Inferior parietal cortex (tissue), 1 donor: ENCODE measurements at regions not wholly inside any gene's neighbourhood (a gene's known extent, or its start where the extent isn't known, plus 50 kb on each side); places are given as distances from the start of the nearest gene placed in this dataset.

Experiments used
- DNase-seq: peaks from one replicate; pipeline ENCODE4 v3.0.0-alpha.2; 2016; ENCODE audit errors: extremely low spot score

DNA sequence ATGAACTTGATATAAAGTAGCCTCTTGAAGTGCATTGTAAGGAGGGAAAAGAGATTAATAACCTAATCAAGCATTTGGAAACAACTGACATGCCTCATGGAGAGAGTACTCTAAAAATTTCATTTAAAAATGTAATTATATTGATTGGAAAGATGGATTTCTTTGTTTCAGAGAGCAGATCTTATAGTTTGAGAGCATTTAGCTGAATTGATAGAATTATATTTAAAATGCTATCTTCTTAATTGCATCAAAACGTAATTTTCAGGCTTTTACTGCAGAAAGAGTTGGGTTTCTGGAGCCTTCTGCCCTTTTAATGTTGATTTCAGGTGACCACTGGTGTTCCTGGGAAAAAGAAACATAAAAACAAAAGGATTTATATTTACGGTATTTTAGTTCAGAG lies 130.6 kb downstream of the EDN3 start:
- DNase-seq, result no peak

DNA sequence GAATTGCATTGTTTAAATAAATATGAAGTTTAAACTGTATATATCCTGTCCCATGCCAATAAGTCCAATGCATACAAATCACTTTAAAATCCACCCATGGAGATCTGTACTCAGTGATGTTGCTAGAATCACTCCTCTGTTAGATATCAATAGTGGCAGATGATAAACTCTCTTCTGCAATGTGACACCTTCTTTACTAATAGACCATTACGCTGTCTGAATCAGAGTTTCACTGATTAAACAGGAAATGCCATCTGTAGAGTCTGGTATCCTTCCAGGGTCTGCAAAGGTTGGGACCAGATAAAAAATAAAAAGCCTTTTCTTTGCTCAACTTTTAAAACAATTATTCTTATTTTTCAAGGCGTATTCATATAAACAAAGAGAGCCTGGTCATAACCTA lies 134.5 kb downstream of the EDN3 start:
- no peak for DNase-seq

DNA sequence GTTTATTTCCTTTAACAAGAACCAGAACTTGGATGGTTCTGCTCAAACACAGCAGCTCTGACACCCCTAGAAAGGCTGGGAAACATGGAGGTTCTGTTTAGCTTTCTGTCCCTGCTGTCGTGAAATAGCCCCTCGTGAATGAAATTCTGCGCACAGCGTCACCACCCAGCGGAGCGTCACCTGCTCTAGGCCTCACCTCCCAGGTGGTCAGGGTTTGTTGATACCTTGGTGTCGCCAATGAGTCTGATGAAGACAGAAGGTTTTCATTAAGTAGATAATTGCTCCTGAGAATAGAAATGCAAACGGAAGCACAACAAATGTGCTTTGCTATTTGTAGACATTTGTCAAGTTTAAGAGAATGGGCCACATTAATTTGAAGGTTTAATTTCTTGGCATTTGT lies 135.1 kb downstream of the EDN3 start:
- no peak for DNase-seq

DNA sequence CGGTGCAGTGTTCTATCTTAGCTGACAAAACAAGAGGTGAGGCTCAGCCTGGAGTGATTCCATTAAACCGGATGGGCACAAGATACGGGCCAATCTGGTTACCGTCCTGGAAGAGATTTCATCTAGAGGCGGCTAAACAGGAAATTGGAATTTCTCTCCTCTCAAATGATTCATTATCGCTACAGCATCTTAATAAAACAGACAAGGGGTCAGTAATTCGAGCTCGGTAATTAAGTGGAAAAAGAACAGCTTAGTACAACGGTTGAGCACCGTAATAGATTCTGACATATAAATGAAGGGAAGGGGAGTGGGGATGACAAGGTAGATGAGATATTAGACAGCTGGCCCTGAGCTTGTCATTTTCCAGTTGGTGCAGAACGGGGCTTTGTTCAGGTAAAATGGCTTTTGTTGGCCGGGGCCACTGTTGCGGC lies 137.2 kb downstream of the EDN3 start:
- DNase-seq, result no peak

DNA sequence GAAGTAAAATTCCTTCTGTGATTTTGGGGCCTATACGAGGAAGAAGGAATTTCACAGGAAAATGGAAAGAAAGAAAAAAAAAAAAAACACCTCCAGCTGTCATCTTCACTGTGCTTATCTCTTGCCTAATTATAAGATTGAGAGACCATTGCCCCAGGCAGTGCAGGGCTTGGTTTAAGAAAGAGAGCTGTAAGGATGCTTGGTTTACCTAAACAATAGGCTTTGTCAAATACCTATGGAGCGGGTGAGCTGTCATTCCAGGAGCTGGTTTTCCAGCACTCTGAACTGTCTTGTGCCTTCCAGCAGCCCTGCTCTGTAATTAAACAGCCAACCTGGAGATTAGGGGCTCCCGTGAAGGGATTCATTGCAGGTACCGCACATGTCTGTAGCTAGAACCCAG lies 137.8 kb downstream of the EDN3 start:
- no peak for DNase-seq

DNA sequence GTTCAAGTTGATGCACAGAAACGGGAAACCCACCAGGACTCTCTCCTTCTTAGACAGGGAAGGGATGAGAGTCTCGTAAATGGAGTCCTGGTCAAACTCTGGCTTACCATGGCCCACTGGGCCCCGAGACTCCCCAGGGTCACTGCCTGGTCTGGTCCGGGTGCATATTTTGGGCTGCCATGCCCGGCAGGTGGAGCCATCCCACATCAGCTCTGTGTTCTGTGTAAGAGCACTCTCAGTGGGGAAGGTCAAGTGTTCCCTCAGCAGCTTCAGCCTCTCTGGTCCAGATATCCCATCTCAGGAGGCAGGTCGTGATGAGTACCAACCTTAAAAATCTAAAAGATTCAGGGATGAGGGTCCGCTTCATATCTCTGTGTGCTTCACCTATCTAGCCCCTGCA lies 138.8 kb downstream of the EDN3 start:
- no peak for DNase-seq

DNA sequence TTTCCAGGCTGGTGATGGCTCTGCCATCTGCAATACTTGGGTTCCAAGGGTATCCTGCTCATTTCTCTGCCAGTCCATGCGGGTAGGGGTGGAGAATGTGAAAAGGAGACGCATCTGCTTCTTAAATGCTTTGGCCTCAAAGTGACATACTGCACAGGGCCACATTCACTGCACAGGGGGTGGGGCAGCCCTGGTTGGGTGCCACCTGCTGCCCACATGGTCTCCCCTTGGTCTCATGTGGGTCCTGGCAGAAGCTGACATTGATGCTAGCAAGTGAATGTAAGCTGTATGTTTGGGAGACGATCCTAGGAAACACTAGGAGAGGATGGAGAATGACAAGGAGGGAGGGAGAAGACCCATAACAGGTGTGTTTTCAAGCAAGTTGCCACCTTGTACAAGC lies 140.9 kb downstream of the EDN3 start:
- DNase-seq, result no peak

DNA sequence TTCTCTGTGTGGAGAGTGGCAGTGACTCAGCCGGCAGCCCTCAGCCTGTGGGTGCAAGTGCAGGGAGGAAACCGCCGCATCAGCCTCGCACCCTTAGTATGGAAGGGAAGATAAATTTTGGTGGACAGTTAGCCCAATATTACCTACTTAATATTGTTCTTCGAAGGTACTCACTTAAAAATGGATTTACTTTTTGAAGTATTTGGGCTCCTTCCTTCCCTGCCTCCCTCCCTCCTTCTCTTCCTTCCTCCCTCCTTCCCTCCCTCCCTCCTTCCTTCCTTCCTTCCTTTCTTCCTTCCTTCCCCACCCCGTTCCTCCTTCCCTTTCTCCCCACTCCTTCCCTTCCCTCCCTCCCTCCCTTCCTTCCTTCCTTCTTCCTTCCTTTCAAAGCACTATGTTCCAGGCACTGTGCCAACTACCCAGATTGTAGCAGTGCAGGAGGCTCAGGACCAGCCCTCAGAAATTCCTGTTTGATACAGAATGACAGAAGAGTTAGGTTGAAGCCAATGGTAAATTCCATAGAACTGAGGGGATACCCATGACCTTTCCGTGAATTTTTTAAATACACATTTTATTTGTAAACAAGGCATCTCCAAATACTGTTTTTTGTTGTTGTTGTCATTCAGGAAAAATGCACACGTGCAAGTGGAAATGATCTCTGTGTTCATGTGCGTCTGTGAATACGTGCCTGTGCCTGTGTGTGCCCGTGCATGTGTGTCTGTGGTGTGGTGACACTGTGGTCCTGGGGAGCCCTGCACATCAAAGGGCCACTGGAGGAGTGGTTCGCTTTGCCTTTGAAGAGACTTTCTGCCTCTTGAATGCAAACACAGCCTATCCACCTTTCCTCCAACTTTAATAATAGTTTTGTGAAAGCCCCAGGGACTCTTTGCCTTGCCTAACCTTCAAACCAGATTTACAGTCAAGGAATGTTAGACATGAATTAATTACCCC lies 141.7 kb downstream of the EDN3 start:
- DNase-seq, result no peak

DNA sequence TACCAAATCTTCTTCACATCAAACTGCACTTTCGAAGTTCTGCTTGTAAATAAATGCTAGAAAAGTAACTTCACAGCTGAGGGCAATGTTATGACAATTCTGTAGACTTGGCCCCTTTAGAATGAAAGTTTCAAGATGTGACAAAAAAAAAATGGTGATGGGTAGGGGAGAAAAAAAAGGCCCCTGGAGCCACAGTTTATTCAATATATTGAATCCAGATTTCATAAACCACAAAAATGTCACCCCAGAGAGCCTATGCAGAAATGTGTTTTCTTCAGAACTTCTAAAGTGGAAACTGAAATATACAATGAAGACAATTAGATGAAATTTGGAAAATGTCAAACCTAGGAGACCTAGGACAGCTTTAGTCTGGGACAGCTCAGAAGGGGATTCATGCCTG lies 143.1 kb downstream of the EDN3 start:
- no peak for DNase-seq

DNA sequence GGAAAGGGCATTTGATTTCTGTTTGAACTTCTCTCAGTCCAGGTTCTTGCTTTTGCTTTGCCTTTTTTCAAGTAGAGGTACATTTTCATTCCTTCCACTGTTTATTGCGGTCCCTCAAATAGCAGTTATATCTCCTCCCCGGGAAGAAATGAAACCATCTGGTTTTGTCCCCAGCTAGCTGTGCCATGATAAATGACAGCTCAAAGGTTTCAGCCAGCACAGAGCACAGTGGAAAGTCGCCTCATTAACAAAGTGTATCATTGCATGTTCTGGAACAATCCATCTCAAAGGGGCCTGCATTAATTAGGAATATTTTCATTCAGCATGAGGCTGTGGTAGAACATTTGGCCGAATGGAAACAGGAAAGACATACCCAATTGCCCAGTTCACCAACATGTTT lies 146.0 kb downstream of the EDN3 start:
- DNase-seq, result no peak

DNA sequence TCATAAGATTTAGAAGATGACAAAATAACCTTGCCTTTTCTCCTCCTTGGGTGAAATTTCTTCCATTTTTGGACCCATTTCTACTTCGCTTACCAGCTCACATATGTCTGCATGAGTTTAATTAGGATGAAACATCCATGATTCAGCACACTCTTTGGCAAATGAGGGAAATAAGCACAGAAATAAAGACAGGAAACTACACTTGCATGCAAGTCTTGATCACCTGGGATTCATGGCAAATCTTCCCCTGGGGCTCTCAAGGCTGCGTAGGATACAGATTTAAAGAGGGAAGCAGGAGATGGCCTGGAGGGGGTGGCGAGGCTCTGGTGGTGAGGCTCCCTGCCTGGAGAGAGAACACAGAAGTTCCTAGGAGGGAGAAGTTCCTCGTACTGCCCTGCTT lies 147.8 kb downstream of the EDN3 start:
- no peak for DNase-seq

DNA sequence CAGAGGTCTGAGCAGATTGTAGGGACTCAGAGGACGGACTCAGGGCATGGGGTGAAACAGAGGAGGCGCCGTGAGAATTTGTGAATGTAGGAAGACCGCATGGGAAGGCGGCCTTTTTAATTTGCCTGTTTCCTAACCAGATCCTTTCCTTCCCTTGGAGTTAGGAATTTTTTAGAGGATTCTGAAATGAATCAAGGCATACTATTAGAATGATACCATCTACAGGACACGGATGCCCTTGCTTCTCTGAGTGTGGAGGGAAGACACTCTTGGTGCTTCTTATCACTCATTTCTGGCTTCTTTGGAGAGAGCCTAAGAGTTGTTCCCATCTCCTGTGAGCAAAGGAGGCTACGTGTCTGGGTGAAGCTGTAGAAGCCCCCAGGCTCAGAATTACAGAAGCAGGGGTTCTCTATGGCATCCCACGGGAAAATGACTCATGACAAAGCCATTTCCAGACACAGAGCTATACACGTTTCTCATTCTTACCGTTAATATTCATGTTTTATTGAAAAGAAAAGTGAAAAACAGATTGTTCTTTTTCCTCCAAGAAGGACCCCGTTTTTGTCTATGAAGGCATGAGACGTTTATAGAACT lies 148.5 kb downstream of the EDN3 start:
- DNase-seq, result no peak

DNA sequence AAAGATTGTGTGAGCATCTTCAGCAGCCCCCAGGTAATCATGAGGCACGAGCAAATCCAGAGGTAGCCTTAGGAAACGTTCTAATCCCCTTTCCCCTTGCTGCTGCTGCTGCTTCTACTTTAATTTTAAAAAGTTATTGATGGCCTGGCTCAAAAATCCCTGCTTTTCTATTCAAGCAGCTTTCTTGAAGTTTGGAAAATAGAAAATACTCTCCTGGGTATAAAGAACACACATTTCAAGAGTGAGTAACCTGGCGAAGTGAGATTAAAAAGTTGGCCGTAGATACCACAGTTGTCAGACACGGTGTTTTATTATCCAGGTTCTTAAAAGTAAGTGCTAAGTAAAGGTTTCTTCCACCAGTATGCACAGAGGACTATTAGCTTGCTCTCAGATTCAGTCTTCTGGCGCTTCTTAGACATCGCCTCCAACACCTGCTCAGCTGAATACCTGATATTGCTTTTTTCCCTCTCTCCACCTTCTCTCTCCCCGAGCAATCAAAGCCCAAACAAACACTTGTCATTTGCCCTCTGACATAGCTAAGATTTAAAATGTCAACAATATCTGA lies 150.7 kb downstream of the EDN3 start:
- no peak for DNase-seq

DNA sequence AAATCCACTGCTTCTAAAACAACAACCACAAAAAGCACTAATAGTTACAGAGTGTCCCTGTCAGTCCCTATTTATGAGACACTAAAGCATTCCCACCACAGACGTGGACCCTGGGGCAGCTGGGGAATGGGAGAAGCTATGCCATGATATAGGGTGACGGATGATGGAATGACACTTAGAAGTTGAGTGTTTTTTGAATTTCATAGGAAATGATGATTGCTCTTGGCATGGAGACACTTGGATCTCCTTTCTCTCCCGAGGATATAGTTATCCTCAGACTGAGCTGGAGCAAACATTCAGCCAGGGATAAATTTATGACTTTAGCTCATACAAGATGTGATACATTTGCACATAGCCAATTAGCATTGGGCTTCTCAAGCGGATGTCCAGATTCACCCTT lies 151.2 kb downstream of the EDN3 start:
- no peak for DNase-seq

DNA sequence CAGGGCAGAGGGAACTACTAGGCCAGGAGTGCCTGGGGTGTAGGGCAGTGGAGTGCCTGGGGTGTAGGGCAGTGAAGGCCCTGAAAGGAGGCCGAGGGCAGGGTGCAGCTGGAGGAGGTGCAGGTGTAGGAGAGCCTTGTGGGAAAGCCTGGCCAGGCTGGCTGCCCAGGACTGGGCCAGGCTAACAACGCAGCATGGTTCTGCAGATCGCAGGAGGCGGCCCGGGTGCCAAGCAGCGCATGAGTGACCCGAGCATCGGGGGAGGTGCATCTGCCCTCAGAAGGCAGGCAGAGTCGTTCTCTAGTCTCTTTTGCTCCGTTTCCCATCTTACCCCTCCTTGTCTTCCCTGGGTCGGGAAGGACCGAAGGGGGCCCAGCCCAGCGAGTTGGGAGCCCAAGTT lies 151.5 kb upstream of the PHACTR3 start:
- no peak for DNase-seq

DNA sequence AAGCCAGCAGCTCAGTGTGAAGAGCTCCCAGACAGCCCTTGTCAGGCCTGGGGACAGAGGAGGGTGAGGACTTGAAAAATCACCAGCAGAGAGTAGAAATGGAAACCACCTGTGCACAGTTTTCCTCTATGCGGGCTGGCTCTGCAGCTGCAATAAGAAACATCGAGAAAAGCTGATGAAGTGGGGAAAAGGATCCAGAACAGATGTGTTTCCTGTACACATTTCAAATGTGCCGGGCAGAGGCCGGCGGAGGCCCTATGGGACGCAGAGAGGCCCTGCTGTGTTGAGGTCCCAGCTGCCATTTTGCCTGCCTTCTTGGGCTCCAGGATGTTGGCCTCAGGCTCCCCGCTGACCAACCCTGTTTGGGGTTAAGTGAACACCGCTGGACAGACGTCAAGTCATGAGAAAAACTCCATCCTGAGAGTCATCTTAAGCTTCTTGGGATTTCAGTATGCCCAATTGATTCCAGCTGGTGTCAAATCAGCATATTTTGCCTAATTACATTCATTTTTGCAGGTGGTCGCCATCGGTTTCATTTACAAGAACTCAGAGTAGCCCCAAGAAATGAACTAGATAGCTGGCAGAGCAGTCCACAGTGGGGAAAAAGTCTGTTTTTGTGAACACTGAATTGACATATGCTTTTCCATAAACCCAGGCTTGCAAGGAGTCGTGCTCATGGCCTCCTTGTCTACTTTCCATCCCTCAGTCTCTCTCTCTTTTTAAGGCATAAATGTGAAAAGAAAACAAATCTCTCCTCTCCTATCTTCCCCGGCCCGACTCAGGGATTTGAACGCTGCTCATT lies 150.4 kb upstream of the PHACTR3 start:
- DNase-seq, result no peak

DNA sequence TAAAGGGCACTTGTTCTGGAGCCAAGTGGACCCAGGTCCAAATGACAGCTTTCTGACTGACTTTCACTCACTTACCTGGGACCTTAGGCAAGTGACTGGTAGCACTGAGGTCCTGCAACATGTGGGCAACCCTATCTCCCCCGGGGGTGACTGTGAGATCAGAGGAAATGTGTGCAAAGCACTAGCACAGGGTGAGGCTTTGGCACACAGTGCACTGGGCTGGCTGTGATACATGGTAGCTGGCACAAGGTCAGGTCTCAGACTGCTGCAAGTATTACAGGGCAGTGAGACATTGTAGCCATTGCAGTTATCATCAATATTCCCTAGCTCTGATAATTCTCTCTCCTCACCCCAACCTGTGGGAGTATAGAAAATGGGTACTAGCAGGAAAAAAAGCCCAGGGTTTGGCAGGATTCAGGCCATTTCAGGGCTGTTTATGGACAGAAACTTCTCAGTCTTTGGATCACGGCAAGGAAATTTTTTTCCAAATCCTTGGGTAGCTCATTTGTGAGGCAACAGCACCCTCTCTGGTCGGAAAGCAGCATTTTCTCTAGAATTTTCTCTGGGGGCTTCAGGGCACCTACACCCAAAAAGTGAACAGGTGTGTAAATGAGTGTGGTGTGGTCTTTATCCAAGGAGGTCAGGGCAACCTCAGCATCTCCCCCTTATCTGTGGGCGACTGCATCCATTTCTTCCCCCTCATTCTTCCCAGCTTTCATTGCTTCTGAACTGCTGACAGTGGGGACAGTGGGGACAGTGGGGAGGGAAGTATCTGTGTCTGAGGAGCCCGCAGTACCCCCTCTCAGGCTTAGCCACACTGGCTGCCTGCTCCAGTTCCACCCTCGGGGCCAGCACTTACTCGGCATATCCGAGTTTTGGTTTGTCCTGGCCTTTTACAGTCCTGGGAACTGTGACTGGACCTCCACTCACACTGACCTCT lies 148.7 kb upstream of the PHACTR3 start:
- peak; percentile 64 for DNase-seq

DNA sequence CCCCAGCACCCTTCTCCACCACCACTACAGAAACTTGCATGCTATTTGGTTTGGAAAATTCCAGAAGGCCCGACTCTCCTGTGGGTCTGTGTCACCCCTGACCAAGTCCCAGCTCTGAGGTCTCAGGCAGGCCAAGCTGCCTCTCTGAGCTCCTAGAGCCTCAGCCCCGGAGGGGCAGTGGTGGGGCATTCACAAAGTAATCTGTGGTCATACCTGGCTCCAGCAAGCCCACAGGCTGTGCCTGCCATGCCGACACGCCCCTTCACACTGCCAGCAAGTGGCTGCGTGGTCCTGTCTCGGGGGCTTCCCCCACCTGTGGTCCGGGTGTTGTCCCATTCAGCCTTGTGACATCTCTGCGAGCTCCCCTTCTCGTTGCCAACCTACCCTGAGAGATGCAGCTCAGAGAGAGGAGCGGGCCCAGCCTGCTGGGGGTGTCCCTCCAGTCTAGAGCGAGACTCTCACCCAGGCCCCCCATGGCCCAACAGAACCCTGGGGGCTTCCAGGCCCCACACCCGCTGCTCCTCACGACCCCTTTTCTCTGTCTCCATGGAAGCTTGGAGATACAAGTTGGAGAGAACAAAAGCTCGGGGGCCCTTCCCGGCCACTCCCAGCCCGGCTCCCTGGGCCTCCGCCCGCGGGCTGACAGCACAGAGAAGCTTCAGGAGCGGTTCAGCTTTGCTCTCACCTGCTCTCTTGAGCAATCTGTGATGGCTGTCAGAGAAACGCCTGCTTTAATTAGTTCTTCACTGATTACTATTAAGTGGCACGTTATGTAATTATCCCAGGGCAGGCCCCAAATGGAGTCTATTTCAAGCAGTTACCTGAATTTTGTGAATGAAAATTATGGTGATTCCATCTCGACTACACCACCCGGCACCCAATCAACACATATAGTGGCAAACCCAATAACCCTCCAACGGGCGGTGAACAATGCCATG lies 147.7 kb upstream of the PHACTR3 start:
- DNase-seq, result no peak

DNA sequence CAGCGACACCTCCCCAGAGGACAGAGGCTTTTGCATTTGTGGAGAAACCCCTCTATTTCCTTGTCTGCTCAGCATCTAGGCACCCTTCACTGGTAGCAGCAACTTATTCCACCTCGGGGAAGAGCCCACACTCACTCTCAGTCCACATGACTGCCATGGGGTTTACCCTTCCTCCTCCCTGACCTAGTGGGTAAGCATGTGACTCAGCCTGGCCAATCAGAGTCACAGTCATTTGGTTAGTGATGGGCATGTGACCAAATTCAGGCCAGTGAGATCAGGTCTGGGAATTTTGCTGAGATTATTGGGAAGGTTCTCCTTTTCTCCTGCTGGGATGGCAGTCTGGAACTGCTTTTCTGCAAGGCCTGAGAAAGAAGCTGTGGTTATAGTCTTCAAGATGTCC lies 145.7 kb upstream of the PHACTR3 start:
- DNase-seq, result no peak

DNA sequence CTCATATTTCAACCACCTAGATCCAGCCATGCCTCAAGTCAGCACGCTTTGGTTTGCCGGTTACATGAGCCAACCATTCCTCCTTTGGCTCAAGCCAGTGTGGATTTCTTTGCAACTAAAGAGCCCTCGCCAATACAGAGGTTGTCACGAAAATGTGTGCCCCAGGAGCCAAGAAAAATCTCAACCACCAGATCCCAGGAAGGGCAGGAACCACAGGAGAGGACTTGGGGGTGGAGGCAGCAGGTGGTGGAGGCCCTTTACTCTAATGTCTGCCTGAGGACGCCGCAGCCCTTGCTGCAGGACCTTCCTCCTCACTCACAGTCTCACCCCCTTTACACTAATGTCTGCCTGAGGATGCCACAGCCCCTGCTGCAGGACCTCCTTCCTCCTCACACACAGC lies 144.8 kb upstream of the PHACTR3 start:
- DNase-seq, result no peak
